DND-41 (cell line): ENCODE measurements at regions not wholly inside any gene's neighbourhood (a gene's known extent, or its start where the extent isn't known, plus 50 kb on each side); places are given as distances from the start of the nearest gene placed in this dataset.

Experiments used
- EZH2 ChIP-seq: IDR thresholded peaks from 3 replicates; pipeline ENCODE4 v1.6.1; 2012; ENCODE audit warnings: borderline replicate concordance, low read depth, mild to moderate bottlenecking, moderate library complexity, low read length, inconsistent platforms; ENCODE audit not compliant: severe bottlenecking
- TF ChIP-seq, protein P1 (sequence below): IDR thresholded peaks from 2 replicates; pipeline ENCODE4 v1.5.1; 2012; ENCODE audit warnings: borderline replicate concordance, low read length, moderate library complexity, mild to moderate bottlenecking; ENCODE audit not compliant: poor library complexity, severe bottlenecking; ENCODE audit errors: extremely low read depth

DNA sequence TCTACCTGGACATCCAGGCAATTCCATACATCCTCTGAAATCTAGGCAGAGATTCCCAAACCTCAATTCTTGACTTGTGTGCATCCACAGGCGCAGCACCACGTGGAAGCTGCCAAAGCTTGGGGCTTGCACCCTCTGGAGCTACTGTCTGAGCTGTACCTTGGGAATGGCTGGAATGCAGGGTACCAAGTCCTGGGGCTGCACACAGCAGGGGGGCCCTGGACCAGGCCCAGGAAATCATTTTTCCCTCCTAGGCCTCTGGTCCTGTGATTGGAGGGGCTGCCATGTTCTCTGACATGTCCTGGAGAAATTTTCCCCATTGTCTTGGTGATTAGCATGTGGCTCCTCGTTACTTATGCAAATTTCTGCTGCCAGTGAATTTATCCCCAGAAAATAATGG, 391.9 kb upstream of the CHD6 start:
- TF ChIP-seq, protein P1, sequence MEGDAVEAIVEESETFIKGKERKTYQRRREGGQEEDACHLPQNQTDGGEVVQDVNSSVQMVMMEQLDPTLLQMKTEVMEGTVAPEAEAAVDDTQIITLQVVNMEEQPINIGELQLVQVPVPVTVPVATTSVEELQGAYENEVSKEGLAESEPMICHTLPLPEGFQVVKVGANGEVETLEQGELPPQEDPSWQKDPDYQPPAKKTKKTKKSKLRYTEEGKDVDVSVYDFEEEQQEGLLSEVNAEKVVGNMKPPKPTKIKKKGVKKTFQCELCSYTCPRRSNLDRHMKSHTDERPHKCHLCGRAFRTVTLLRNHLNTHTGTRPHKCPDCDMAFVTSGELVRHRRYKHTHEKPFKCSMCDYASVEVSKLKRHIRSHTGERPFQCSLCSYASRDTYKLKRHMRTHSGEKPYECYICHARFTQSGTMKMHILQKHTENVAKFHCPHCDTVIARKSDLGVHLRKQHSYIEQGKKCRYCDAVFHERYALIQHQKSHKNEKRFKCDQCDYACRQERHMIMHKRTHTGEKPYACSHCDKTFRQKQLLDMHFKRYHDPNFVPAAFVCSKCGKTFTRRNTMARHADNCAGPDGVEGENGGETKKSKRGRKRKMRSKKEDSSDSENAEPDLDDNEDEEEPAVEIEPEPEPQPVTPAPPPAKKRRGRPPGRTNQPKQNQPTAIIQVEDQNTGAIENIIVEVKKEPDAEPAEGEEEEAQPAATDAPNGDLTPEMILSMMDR = no peak
- TF ChIP-seq EZH2 = no peak
